Vagina (tissue), 2 donors: ENCODE measurements at regions not wholly inside any gene's neighbourhood (a gene's known extent, or its start where the extent isn't known, plus 50 kb on each side); places are given as distances from the start of the nearest gene placed in this dataset.

Experiments used
- DNase-seq, 2 donors: peaks; one replicate each; pipeline ENCODE4 v3.0.0-alpha.2; 2017; ENCODE audit errors: extremely low spot score in 2 of 2
- H3K27ac ChIP-seq: fragments of 200-600 bp; sonication (generic); one replicate; pipeline ENCODE4 v1.5.1; 2019
- H3K27me3 ChIP-seq: fragments of 200-600 bp; sonication (generic); one replicate; pipeline ENCODE4 v1.5.1; 2019
- H3K36me3 ChIP-seq, 2 donors: fragments of 200-600 bp; sonication (generic); one replicate each; pipeline ENCODE4 v1.5.1; 2017 to 2019
- H3K4me1 ChIP-seq: fragments of 200-600 bp; sonication (generic); one replicate; pipeline ENCODE4 v1.5.1; 2019
- H3K4me3 ChIP-seq, 2 donors: fragments of 200-600 bp; sonication (generic); 1 replicate in 1 of 2; 2 replicates in 1 of 2; pipeline ENCODE4 v1.5.1; 2016 to 2019
- H3K9me3 ChIP-seq: fragments of 200-600 bp; sonication (generic); one replicate; pipeline ENCODE4 v1.5.1; 2019
- CTCF ChIP-seq, 3 experiments: fragments of 450-650 bp in 2 of 3; fragments of 200-600 bp in 1 of 3; sonication (generic) in 1 of 3; IDR thresholded peaks; one replicate each; pipeline ENCODE4 v1.5.1; 2017 to 2019; ENCODE audit warnings: antibody characterized with exemption in 3 of 3, mild to moderate bottlenecking in 2 of 3, moderate library complexity in 2 of 3
- POLR2A ChIP-seq, 2 donors: fragments of 450-650 bp; IDR thresholded peaks; one replicate each; pipeline ENCODE4 v1.6.1; 2017; ENCODE audit warnings: antibody characterized with exemption in 2 of 2, mild to moderate bottlenecking in 2 of 2, moderate library complexity in 2 of 2
- POLR2AphosphoS5 ChIP-seq, 2 donors: sonication (generic); formaldehyde crosslinking; IDR thresholded peaks; one replicate each; pipeline ENCODE4 v1.9.0; 2017; ENCODE audit warnings: antibody characterized with exemption in 2 of 2, mild to moderate bottlenecking in 2 of 2, low read depth in 1 of 2; ENCODE audit not compliant: insufficient read depth in 1 of 2
- intact Hi-C: fragments of 100-400 bp; cut with DNase I; formaldehyde crosslinking; loops from one replicate; pipeline ENCODE4 v1.15.1; 2023

- TF ChIP-seq CTCF (IDR thresholded peaks at IDR 0.05) = no peak
- no peak for TF ChIP-seq POLR2AphosphoS5 (IDR thresholded peaks at IDR 0.05; ENCODE audit: insufficient read depth in 1 of 2, low read depth in 1 of 2)
- TF ChIP-seq POLR2A (IDR thresholded peaks at IDR 0.05) = no peak
- no peaks in the 10 kb centered on the region for H3K27me3 ChIP-seq
- H3K4me3 ChIP-seq = no peak overlapping the region
- intact Hi-C loops = no loop called here
- H3K4me1 ChIP-seq = peaks cover 24% of the 10 kb centered on the region
- H3K9me3 ChIP-seq = no peaks in the 10 kb centered on the region
- peak overlapping the region; percentile 58 for H3K27ac ChIP-seq
- no peaks in the 10 kb centered on the region for H3K36me3 ChIP-seq
- no peak for DNase-seq
Observed at GRCh38 chr2:217643789-217644301, 358.9 kb downstream of the TNS1 start.

GRCh38 chr2:217642944-217643343, 359.9 kb downstream of the TNS1 start:
- DNase-seq = no peak
- Histone ChIP-seq H3K4me1 (peaks cover 24% of the 10 kb centered on the region), H3K27me3 (no peaks in the 10 kb centered on the region), H3K27ac (peak overlapping the region; percentile 58), H3K9me3 (no peaks in the 10 kb centered on the region), H3K4me3 (no peak overlapping the region), H3K36me3 (no peaks in the 10 kb centered on the region)
- TF ChIP-seq POLR2A (IDR thresholded peaks at IDR 0.05) (no peak), CTCF (IDR thresholded peaks at IDR 0.05) (no peak), POLR2AphosphoS5 (IDR thresholded peaks at IDR 0.05; ENCODE audit: insufficient read depth in 1 of 2, low read depth in 1 of 2) (no peak)
- intact Hi-C loops = no loop called here

GRCh38 chr2:217641960-217642359, 360.8 kb downstream of the TNS1 start:
- H3K4me1 ChIP-seq = peaks cover 24% of the 10 kb centered on the region
- no peaks in the 10 kb centered on the region for H3K36me3 ChIP-seq
- no peak for DNase-seq
- no peaks in the 10 kb centered on the region for H3K27me3 ChIP-seq
- no peak overlapping the region for H3K4me3 ChIP-seq
- H3K27ac ChIP-seq = peak overlapping the region; percentile 58
- intact Hi-C loops = no loop called here
- no peaks in the 10 kb centered on the region for H3K9me3 ChIP-seq
- TF ChIP-seq POLR2A (IDR thresholded peaks at IDR 0.05) (no peak), POLR2AphosphoS5 (IDR thresholded peaks at IDR 0.05; ENCODE audit: insufficient read depth in 1 of 2, low read depth in 1 of 2) (peak in 1 of 2 donors; percentile 60)

- Histone ChIP-seq H3K9me3 (no peaks in the 10 kb centered on the region), H3K27me3 (no peaks in the 10 kb centered on the region), H3K36me3 (no peaks in the 10 kb centered on the region), H3K4me1 (peaks cover 22% of the 10 kb centered on the region), H3K27ac (no peak overlapping the region), H3K4me3 (no peak overlapping the region)
- intact Hi-C loops = no loop called here
- no peak for TF ChIP-seq POLR2A (IDR thresholded peaks at IDR 0.05)
- TF ChIP-seq POLR2AphosphoS5 (IDR thresholded peaks at IDR 0.05; ENCODE audit: insufficient read depth in 1 of 2, low read depth in 1 of 2) = no peak
- no peak for TF ChIP-seq CTCF (IDR thresholded peaks at IDR 0.05)
- DNase-seq = no peak
Observed at GRCh38 chr2:217639481-217639880, 363.3 kb downstream of the TNS1 start.

GRCh38 chr2:217638533-217638932, 364.3 kb downstream of the TNS1 start:
- Histone ChIP-seq H3K4me3 (no peak overlapping the region), H3K27ac (no peak overlapping the region), H3K27me3 (no peaks in the 10 kb centered on the region), H3K36me3 (no peaks in the 10 kb centered on the region), H3K4me1 (peaks cover 13% of the 10 kb centered on the region), H3K9me3 (no peaks in the 10 kb centered on the region)
- no peak for DNase-seq
- no peak for TF ChIP-seq POLR2A (IDR thresholded peaks at IDR 0.05)
- TF ChIP-seq POLR2AphosphoS5 (IDR thresholded peaks at IDR 0.05; ENCODE audit: insufficient read depth in 1 of 2, low read depth in 1 of 2) = no peak
- TF ChIP-seq CTCF (IDR thresholded peaks at IDR 0.05) = no peak
- intact Hi-C loops = no loop called here
